ENCODE measurements at regions not wholly inside any gene's neighbourhood (a gene's known extent, or its start where the extent isn't known, plus 50 kb on each side); places are given as distances from the start of the nearest gene placed in this dataset.
"Not testable (repeated sequence)": the region's sequence is repeated elsewhere in the genome, so short reads cannot be mapped to it uniquely, and the experiment has no call there.

GRCh38 chr18:71233177-71233576 is 944.3 kb downstream of the SOCS6 start:
- H3K36me3 ChIP-seq = no peaks in the 10 kb centered on the region
- in situ Hi-C loops (cut with MboI; ENCODE audit: low sequenced_read_pairs in 4 of 4) = no loop called here
- no peak for DNase-seq

GRCh38 chr18:71223486-71223885 is 934.6 kb downstream of the SOCS6 start:
- intact Hi-C loops (cut with DNase I; ENCODE audit: low total_unique reads) (no loop called here), in situ Hi-C loops (cut with MboI; ENCODE audit: low sequenced_read_pairs in 4 of 4) (no loop called here)

More at GRCh38 chr18:71233177-71233576, 944.3 kb downstream of the SOCS6 start:
- no peak for TF ChIP-seq POLR2A (IDR thresholded peaks at IDR 0.05)
- TF ChIP-seq CTCF (IDR thresholded peaks at IDR 0.05 in 4 of 5, conservative IDR thresholded peaks at IDR 0.05 in 1 of 5) = no peak
- Histone ChIP-seq H3K27me3 (no peaks in the 10 kb centered on the region), H3K9me3 (peaks cover 0 to 3% (median 0%) of the 10 kb centered on the region in 3 donors), H3K27ac (no peak overlapping the region), H3K4me3 (no peak overlapping the region), H3K4me1 (no peaks in the 10 kb centered on the region)
- no peak for ATAC-seq
- intact Hi-C loops (cut with DNase I; ENCODE audit: low total_unique reads) = no loop called here

GRCh38 chr18:71221405-71221804 is 932.6 kb downstream of the SOCS6 start:
- in situ Hi-C loops (cut with MboI; ENCODE audit: low sequenced_read_pairs in 4 of 4) (no loop called here), intact Hi-C loops (cut with DNase I; ENCODE audit: low total_unique reads) (no loop called here)
- no peaks in the 10 kb centered on the region for H3K27me3 ChIP-seq
- H3K36me3 ChIP-seq = no peaks in the 10 kb centered on the region
- no peaks in the 10 kb centered on the region for H3K4me1 ChIP-seq
- no peaks in the 10 kb centered on the region for H3K9me3 ChIP-seq
- no peak overlapping the region for H3K4me3 ChIP-seq
- H3K27ac ChIP-seq = no peak overlapping the region
- DNase-seq = no peak
- TF ChIP-seq CTCF (IDR thresholded peaks at IDR 0.05 in 4 of 5, conservative IDR thresholded peaks at IDR 0.05 in 1 of 5) = no peak
- no peak for TF ChIP-seq POLR2A (IDR thresholded peaks at IDR 0.05)
- ATAC-seq = no peak

More at GRCh38 chr18:71223486-71223885, 934.6 kb downstream of the SOCS6 start:
- no peaks in the 10 kb centered on the region for H3K9me3 ChIP-seq
- DNase-seq (no peak), ATAC-seq (no peak)
- H3K27ac ChIP-seq = no peak overlapping the region
- H3K4me1 ChIP-seq = no peaks in the 10 kb centered on the region
- H3K4me3 ChIP-seq = no peak overlapping the region
- no peaks in the 10 kb centered on the region for H3K27me3 ChIP-seq
- no peaks in the 10 kb centered on the region for H3K36me3 ChIP-seq
- TF ChIP-seq POLR2A (IDR thresholded peaks at IDR 0.05) (no peak), CTCF (IDR thresholded peaks at IDR 0.05 in 4 of 5, conservative IDR thresholded peaks at IDR 0.05 in 1 of 5) (no peak)

GRCh38 chr18:71212739-71213138 is 923.9 kb downstream of the SOCS6 start:
- H3K36me3 ChIP-seq; H3K4me3 ChIP-seq; intact Hi-C loops (cut with DNase I; ENCODE audit: low total_unique reads); ATAC-seq; H3K9me3 ChIP-seq; H3K27me3 ChIP-seq; H3K27ac ChIP-seq; in situ Hi-C loops (cut with MboI; ENCODE audit: low sequenced_read_pairs in 4 of 4); H3K4me1 ChIP-seq; DNase-seq: not testable (repeated sequence)

- intact Hi-C loops (cut with DNase I; ENCODE audit: low total_unique reads) (no loop called here), in situ Hi-C loops (cut with MboI; ENCODE audit: low sequenced_read_pairs in 4 of 4) (no loop called here)
- TF ChIP-seq CTCF (IDR thresholded peaks at IDR 0.05 in 4 of 5, conservative IDR thresholded peaks at IDR 0.05 in 1 of 5) = no peak
- no peak for TF ChIP-seq POLR2A (IDR thresholded peaks at IDR 0.05)
- no peak for DNase-seq
- no peak overlapping the region for H3K27ac ChIP-seq
- no peak for ATAC-seq
- no peaks in the 10 kb centered on the region for H3K27me3 ChIP-seq
- H3K4me1 ChIP-seq = no peaks in the 10 kb centered on the region
- H3K36me3 ChIP-seq = no peaks in the 10 kb centered on the region
- no peaks in the 10 kb centered on the region for H3K9me3 ChIP-seq
- H3K4me3 ChIP-seq = no peak overlapping the region
Measured at GRCh38 chr18:71212222-71212621, 923.4 kb downstream of the SOCS6 start.
